GM03348 (cell line): ENCODE measurements at regions not wholly inside any gene's neighbourhood (a gene's known extent, or its start where the extent isn't known, plus 50 kb on each side); places are given as distances from the start of the nearest gene placed in this dataset.
"Not testable (repeated sequence)": the region's sequence is repeated elsewhere in the genome, so short reads cannot be mapped to it uniquely, and the experiment has no call there.

Source experiments
- DNase-seq: peaks from one replicate; pipeline ENCODE4 v3.0.0; 2012; ENCODE audit warnings: low spot score

DNA sequence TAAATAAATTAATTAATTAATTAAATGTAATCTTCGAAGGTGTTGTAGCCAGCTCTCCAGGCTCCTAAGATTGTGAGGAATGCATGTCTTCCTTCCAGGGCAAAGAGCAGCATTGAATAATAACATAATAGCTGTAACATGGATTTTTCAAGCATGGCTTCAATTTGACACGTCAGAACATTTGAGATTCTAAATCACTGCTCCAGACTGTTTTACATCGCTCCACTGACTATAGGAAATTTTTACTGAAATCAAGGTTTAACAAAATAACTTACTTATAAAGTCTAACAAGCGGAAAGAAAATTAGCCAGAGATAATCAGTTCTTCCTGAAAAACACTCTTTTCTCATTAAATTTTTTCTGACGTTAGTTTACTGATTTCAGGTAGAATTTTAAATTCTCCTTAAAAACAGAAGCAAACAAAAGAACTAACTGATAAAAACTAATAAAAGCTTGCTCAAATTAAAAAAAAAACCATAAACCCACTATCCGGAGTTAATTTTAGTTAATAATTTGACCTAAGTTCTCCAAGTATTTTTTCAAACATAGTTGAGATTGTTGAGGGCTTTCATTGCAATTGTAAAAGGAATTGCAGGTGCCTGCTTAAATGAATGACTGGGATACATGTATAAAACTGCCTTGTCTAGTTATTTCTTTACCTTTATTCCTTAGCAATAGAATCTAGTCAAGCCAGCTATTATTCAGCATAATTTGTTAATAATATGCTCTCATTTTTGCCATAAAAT, 51.2 kb upstream of the SGCE start:
- DNase-seq, result no peak

DNA sequence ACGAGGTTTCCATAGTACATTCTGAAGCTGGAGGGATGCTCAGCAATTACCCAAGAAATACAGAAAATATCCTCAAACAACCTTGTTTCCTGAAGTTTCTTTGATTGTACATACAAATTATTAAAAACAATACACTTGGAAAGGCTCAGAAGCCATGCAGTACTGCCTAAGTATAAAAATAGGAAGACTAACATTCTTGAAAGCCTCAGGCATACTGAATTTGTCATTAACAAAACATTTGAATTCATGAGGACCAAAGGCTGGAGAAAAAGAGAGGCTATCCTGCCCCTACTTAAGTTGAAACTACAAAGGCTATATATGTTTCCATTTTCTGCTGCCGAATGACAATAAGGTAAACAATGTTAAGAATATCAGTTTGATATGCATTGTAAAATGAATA, 54.3 kb upstream of the SGCE start:
- DNase-seq, result no peak

DNA sequence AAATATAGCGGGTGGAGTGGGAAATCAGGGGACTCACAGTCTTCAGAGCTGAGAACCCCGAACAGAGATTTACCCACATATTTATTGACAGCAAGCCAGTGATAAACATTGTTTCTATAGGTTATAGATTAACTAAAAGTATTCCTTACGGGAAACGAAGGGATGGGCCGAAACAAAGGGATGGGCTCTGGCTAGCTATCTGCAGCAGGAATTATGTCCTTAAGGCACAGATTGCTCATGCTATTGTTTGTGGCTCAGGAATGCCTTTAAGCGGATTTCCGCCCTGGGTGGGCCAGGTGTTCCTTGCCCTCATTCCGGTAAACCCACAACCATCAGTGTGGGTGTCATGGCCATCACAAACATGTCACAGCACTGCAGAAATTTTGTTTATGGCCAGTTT, 66.4 kb upstream of the SGCE start:
- not testable (repeated sequence) for DNase-seq

- not testable (repeated sequence) for DNase-seq
Measured at GRCh38 chr7:94728893-94729292, 73.0 kb upstream of the SGCE start.

DNA sequence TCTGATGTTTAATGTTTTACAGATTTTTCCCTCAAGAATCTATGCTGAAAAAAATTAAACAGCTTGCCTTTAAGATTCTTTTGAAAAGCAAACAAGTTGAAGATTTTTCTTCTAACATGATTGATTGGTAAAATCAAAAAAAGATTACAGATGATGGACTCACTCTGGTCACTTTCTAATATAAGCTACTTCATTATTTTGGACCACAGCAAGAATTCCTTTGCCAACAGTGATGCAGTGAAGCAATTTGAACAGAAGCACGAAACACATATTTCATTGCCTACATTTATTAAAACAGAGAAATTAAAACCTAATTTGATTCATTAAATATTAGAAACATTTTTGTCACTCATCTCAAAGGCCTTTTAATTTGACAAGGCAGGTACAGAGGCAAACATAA, 82.1 kb upstream of the SGCE start:
- DNase-seq, result no peak

- DNase-seq, result no peak
Measured at GRCh38 chr7:94739180-94739579, 83.2 kb upstream of the SGCE start.

- DNase-seq, result no peak
Measured at GRCh38 chr7:94740509-94740908, 84.6 kb upstream of the SGCE start.

GRCh38 chr7:94741179-94741578, 85.2 kb upstream of the SGCE start:
- no peak for DNase-seq

- DNase-seq, result no peak
Measured at GRCh38 chr7:94748376-94748775, 92.4 kb upstream of the SGCE start.

GRCh38 chr7:94760446-94761100, 104.6 kb upstream of the SGCE start:
- no peak for DNase-seq

- no peak for DNase-seq
Measured at GRCh38 chr7:94761451-94761850, 105.5 kb upstream of the SGCE start.

DNA sequence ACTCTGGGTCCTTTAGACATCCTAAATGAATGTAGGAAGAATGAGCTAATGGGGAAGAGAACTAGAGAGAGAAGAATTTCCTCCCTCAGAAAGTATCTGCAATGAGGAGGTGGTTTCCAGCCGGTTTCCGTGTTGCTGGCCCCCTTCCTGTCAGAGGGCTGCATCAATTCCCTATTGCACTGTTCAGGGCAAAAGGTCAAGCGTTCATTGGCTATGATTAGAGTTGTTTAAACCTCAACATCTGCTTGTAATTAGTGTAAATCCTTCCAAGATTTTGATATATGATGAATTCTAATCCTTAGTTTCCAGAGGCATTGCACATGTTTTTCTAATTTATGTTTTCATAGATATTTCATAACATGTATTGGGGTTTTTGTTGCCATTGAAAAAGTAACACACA, 107.3 kb upstream of the SGCE start:
- peak; percentile 24 for DNase-seq

DNA sequence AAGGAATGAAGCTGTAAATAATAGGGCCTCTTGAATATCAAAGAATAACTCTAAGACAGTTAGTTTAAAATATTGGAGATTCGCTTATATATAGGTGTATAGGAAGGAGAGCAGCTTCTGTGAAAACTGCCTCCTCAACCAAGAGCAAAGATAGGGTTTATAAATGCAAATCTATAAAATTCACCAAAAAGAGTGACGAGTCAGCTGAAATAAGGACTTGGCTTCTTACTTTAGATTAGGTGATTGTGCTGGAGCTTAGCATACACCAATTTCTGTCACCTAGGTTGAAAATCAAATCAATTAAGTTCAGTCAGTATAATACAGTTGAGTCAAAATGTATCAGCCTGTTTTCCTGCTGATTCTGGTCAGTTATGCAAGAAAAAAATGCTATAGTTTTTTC, 113.8 kb upstream of the SGCE start:
- DNase-seq, result no peak

DNA sequence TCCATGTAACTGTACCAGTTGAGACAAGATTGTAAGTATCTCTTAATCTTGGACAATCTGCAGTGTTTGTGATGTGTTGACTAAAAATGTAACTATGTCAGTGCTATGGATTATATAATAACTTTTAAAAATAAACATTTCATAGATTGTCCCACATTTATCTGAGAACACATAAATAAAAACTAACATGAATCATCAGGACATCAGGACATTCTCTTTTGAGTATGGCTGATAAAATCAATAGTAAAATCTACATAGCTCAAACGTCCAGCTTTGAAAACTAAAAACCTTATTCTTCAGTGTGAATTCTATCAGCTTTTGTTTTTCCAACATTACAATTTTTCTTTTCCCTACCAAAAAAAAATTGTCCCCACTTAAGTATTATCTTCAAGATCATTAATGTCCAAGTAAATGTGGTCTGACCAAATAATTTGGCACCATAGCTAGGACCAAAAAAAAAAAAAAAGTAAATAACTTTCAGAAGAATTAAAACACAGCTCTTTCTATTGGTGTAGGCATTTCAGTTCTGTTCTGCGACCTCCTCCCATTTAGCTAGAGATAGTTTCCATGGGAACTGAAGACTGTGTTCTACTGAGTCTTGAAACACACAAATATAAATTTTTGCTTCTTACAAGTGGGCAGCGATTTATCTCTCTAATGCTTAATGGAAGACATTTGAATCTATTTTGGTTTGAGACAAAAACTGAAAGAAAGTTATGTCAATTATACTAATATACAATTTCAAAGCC, 123.0 kb upstream of the SGCE start:
- DNase-seq, result no peak

DNA sequence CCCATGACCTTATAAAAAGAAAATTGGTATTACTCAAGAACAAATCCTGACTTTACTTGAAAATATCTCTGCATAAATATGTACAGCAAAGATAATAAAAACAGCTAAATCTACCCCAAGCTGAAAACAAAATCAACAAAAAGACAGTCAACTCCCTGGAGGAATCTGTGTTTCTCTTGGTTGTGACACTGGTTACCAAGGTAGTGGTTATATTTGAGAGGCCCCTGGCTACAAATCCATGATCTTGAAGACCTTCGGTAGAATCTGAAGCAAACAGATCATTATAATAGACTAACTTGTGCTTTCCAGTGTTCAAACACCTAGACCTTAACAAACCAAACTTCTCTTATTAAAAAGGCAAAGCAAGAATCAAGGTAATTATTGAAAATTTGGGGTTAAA, 123.9 kb upstream of the SGCE start:
- no peak for DNase-seq

GRCh38 chr7:94781236-94781635, 125.3 kb upstream of the SGCE start:
- DNase-seq, result no peak

GRCh38 chr7:94782777-94783176, 124.6 kb upstream of the PPP1R9A start:
- no peak for DNase-seq

GRCh38 chr7:94787285-94787684, 120.1 kb upstream of the PPP1R9A start:
- no peak for DNase-seq

DNA sequence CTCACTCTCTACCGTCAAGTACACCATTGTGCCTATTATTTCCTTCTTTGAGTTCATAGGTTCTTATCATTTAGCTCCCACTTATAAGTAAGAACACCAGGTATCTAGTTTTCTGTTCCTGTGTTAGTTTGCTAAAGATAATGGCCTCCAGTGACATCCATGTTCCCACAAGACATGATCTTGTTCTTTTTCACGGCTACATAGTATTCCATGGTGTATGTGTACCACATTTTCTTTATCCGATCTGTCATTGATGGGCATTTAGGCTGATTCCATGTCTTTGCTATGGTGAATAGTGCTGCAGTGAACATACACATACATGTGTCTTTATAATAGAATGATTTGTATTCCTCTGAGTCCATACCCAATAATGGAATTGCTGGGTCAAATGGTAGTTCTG, 119.0 kb upstream of the PPP1R9A start:
- not testable (repeated sequence) for DNase-seq

GRCh38 chr7:94792241-94792640, 115.2 kb upstream of the PPP1R9A start:
- no peak for DNase-seq

DNA sequence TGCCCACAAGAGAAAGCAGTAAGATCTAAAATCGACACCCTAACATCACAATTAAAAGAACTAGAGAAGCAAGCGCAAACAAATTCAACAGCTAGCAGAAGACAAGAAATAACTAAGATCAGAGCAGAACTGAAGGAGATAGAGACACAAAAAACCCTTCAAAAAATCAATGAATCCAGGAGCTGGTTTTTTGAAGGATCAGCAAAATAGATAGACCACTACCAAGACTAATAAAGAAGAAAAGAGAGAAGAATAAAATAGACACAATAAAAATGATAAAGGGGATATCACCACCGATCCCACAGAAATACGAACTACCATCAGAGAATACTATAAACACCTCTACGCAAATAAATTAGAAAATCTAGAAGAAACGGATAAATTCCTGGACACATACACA, 110.0 kb upstream of the PPP1R9A start:
- not testable (repeated sequence) for DNase-seq

GRCh38 chr7:94803821-94804220, 103.6 kb upstream of the PPP1R9A start:
- DNase-seq, result no peak

DNA sequence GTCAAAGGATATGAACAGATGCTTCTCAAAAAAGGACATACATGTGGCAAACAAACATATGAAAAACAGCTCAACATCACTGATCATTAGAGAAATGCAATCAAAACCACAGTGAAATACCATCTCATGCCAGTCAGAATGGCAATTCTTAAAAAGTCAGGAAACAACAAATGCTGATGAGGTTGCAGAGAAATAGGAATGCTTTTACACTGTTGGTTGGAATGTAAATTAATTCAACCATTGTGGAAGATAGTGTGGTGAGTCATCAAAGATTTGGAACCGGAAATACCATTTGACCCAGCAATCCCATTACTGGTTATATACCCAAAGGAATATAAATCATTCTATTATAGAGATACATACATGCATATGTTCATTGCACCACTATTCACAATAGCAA, 98.7 kb upstream of the PPP1R9A start:
- DNase-seq, result not testable (repeated sequence)
